H7 (cell line): ENCODE measurements at regions not wholly inside any gene's neighbourhood (a gene's known extent, or its start where the extent isn't known, plus 50 kb on each side); places are given as distances from the start of the nearest gene placed in this dataset.

Experiments
- DNase-seq: peaks from one replicate; pipeline ENCODE4 v3.0.0; 2012
- H3K27me3 ChIP-seq: 2 replicates; pipeline ENCODE4 v1.6.0; 2011; ENCODE audit warnings: mild to moderate bottlenecking, low read length; ENCODE audit not compliant: control insufficient read depth, insufficient read depth
- H3K36me3 ChIP-seq: replicated peaks from 2 replicates; pipeline ENCODE4 v1.5.1; 2011; ENCODE audit warnings: low read length; ENCODE audit not compliant: control insufficient read depth, insufficient read depth
- H3K4me3 ChIP-seq: 2 replicates; pipeline ENCODE4 v1.5.1; 2011; ENCODE audit warnings: low read depth, mild to moderate bottlenecking, control low read depth, low read length, moderate library complexity; ENCODE audit not compliant: insufficient read depth

GRCh38 chr12:77319166-77319565 lies 253.8 kb upstream of the E2F7 start:
- DNase-seq, result no peak
- Histone ChIP-seq H3K27me3 (no peaks in the 10 kb centered on the region; the same call in 1 of the 2 replicates), H3K36me3 (no peaks in the 10 kb centered on the region), H3K4me3 (no peak overlapping the region)

GRCh38 chr12:77315407-77315806 lies 250.0 kb upstream of the E2F7 start:
- Histone ChIP-seq H3K36me3 (no peaks in the 10 kb centered on the region), H3K4me3 (no peak overlapping the region), H3K27me3 (no peaks in the 10 kb centered on the region)
- DNase-seq, result no peak

- Histone ChIP-seq H3K36me3 (no peaks in the 10 kb centered on the region), H3K4me3 (no peak overlapping the region), H3K27me3 (no peaks in the 10 kb centered on the region)
- DNase-seq, result no peak
These were observed 249.1 kb upstream of the E2F7 start for GRCh38 chr12:77314378-77315052.

- no peak overlapping the region for H3K4me3 ChIP-seq
These were observed 242.7 kb upstream of the E2F7 start for GRCh38 chr12:77308056-77308455.

GRCh38 chr12:77300811-77301210 lies 235.4 kb upstream of the E2F7 start:
- Histone ChIP-seq H3K36me3 (no peaks in the 10 kb centered on the region), H3K27me3 (no peaks in the 10 kb centered on the region), H3K4me3 (no peak overlapping the region)
- no peak for DNase-seq

More at GRCh38 chr12:77308056-77308455, 242.7 kb upstream of the E2F7 start:
- Histone ChIP-seq H3K27me3 (no peaks in the 10 kb centered on the region), H3K36me3 (no peaks in the 10 kb centered on the region)
- DNase-seq, result no peak

- DNase-seq, result no peak
- no peaks in the 10 kb centered on the region for H3K27me3 ChIP-seq
- no peaks in the 10 kb centered on the region for H3K36me3 ChIP-seq
- H3K4me3 ChIP-seq, result no peak overlapping the region
These were observed 234.7 kb upstream of the E2F7 start for GRCh38 chr12:77299910-77300669.

- Histone ChIP-seq H3K4me3 (no peak overlapping the region), H3K36me3 (no peaks in the 10 kb centered on the region), H3K27me3 (no peaks in the 10 kb centered on the region)
- no peak for DNase-seq
These were observed 233.6 kb upstream of the E2F7 start for GRCh38 chr12:77299001-77299400.

- no peak for DNase-seq
- Histone ChIP-seq H3K36me3 (no peaks in the 10 kb centered on the region), H3K4me3 (no peak overlapping the region), H3K27me3 (no peaks in the 10 kb centered on the region)
These were observed 228.6 kb upstream of the E2F7 start for GRCh38 chr12:77294016-77294415.

- Histone ChIP-seq H3K36me3 (no peaks in the 10 kb centered on the region), H3K4me3 (no peak overlapping the region), H3K27me3 (no peaks in the 10 kb centered on the region)
- no peak for DNase-seq
These were observed 209.6 kb upstream of the E2F7 start for GRCh38 chr12:77274926-77275325.

GRCh38 chr12:77273898-77274297 lies 208.5 kb upstream of the E2F7 start:
- H3K36me3 ChIP-seq, result no peaks in the 10 kb centered on the region
- H3K4me3 ChIP-seq, result no peak overlapping the region
- H3K27me3 ChIP-seq, result no peaks in the 10 kb centered on the region
- DNase-seq, result no peak

- no peak overlapping the region for H3K4me3 ChIP-seq
- DNase-seq, result no peak
- no peaks in the 10 kb centered on the region for H3K27me3 ChIP-seq
- H3K36me3 ChIP-seq, result no peaks in the 10 kb centered on the region
These were observed 191.6 kb upstream of the E2F7 start for GRCh38 chr12:77256956-77257355.

GRCh38 chr12:77253321-77253720 lies 188.0 kb upstream of the E2F7 start:
- no peak for DNase-seq

GRCh38 chr12:77251799-77252198 lies 186.4 kb upstream of the E2F7 start:
- H3K36me3 ChIP-seq, result no peaks in the 10 kb centered on the region
- DNase-seq, result no peak
- H3K4me3 ChIP-seq, result no peak overlapping the region
- H3K27me3 ChIP-seq, result no peaks in the 10 kb centered on the region

More at GRCh38 chr12:77253321-77253720, 188.0 kb upstream of the E2F7 start:
- H3K4me3 ChIP-seq, result no peak overlapping the region
- no peaks in the 10 kb centered on the region for H3K36me3 ChIP-seq
- H3K27me3 ChIP-seq, result no peaks in the 10 kb centered on the region

- Histone ChIP-seq H3K4me3 (no peak overlapping the region), H3K36me3 (no peaks in the 10 kb centered on the region), H3K27me3 (no peaks in the 10 kb centered on the region)
- DNase-seq, result no peak
These were observed 184.5 kb upstream of the E2F7 start for GRCh38 chr12:77249892-77250291.

GRCh38 chr12:77248036-77248435 lies 182.7 kb upstream of the E2F7 start:
- Histone ChIP-seq H3K4me3 (no peak overlapping the region), H3K36me3 (no peaks in the 10 kb centered on the region), H3K27me3 (no peaks in the 10 kb centered on the region)
- DNase-seq, result no peak
